ENCODE measurements at regions not wholly inside any gene's neighbourhood (a gene's known extent, or its start where the extent isn't known, plus 50 kb on each side); places are given as distances from the start of the nearest gene placed in this dataset.
"Not testable (repeated sequence)": the region's sequence is repeated elsewhere in the genome, so short reads cannot be mapped to it uniquely, and the experiment has no call there.

DNA sequence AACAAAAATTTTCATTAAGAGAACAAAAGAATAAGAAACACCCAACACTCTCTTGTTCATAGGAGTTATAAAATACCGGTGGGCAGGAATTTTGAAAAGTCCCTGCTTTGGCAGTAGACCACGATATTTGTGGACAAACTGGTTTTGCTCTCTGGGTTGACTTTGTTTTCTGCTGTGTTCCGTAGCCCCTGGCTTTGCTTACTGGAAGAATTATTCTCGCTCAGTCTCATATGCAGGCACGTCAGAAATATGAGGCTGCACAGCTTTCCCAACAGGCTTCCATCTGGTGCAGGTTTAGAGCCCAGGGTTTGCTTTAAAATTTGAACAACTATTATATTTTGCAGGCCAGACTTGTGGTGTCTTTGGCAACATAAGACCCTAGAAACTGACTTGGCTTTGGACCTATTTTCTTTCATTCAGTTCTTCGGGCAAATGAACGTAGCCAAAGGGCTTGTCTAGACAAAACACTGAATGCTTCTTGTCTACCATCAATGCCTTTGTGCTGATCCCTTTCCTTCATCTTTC lies 2012.6 kb downstream of the PCDH9 start:
- no peak for TF ChIP-seq ZNF274 (IDR thresholded peaks at IDR 0.05; ENCODE audit: low read depth, low read length)
- H3K4me3 ChIP-seq (ENCODE audit: low read length): no peak overlapping the region

DNA sequence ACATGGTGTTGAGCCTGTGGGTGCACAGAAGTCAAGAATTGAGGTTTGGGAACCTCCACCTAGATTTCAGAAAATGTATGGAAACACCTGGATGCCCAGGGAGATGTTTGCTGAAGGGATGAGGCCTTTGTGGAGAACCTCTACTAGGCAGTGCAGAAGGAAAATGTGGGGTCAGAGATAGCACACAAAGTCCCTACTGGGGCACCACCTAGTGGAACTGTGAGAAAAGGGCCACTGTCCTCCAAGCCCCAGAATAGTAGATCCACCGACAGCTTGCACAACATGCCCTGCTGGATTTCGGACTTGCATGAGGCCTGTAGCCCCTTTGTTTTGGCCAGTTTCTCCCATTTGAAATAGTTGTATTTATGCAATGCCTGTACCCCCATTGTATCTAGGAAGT lies 2027.3 kb downstream of the PCDH9 start:
- H3K4me3 ChIP-seq (ENCODE audit: low read length): not testable (repeated sequence)

DNA sequence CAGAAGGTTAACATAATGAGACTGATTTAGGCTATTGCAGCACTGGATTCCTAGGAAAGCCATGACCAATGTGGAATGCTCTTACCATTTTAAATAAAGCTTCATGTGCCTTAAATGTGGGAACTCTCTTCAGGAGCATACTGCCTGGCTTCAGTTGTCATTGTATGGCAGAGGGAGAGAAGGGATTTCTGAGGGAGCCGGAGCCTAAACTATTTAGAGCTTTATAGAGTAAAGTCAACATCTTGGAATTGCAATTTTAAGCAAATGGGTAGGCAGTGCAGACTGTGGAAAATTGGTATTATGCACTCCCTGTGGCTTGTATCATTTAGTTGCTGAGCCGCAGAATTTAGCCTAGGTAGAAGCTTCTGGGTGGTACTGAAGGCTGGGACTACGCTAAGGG lies 2041.4 kb downstream of the PCDH9 start:
- TF ChIP-seq ZNF274 (IDR thresholded peaks at IDR 0.05; ENCODE audit: low read depth, low read length): no peak
- H3K4me3 ChIP-seq (ENCODE audit: low read length): no peak overlapping the region

DNA sequence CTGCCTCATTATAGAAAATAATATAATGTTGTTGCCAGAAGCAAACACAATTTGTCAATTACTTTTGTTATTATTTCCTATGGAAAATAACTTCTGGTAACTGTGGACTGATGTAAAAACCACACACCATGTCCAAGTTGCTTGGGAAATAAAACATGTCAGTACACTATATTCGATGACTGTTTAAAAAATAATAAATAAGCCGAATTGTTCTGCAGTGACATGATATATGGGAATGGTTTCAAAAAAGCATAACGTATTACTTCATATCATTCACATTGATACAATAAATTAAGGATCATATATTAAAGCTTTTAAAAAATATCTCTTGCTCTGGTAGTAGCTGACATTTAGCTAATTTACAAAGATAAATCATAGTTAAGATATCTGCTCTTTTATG lies 2062.1 kb downstream of the PCDH9 start:
- TF ChIP-seq ZNF274 (IDR thresholded peaks at IDR 0.05; ENCODE audit: low read depth, low read length): no peak

DNA sequence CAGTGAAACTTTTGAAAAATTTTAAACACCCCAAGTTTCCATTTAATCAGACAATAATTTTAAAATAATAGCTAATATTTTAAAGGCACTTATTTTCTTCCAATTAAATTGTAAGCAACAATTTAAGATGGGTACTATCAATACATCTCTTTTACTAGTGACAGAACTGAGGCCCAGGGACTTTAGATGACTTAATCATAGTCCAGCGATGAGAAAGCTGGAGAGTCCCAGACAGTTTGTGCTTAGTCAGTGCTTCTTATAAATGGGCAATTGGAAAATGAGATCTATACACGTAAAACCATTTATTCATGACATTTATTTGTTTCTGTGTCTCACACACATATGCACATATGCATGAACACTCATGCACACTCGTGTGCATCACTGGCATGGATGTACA lies 2063.5 kb downstream of the PCDH9 start:
- H3K4me3 ChIP-seq (ENCODE audit: low read length): no peak overlapping the region
- TF ChIP-seq ZNF274 (IDR thresholded peaks at IDR 0.05; ENCODE audit: low read depth, low read length): no peak

More for the DNA sequence above, 2062.1 kb downstream of the PCDH9 start:
- no peak overlapping the region for H3K4me3 ChIP-seq (ENCODE audit: low read length)

DNA sequence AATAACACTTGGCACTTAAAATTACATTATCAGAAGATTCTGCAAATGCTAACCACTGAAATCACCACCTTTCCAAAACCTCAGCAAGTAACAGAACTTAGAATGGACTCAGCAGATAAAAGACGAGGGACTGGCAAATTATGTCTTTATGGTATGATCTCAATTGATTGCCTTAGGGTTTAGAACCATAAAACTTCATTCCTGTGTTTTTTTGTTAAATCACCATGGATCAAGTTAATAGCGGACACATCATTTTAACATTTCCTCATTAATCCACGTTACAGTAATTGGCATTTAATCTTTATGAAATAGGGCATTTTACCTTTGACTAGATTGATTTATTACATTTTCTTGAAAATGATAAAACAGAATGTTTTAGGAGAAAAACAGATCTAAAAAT lies 2070.3 kb downstream of the PCDH9 start:
- no peak for TF ChIP-seq ZNF274 (IDR thresholded peaks at IDR 0.05; ENCODE audit: low read depth, low read length)

DNA sequence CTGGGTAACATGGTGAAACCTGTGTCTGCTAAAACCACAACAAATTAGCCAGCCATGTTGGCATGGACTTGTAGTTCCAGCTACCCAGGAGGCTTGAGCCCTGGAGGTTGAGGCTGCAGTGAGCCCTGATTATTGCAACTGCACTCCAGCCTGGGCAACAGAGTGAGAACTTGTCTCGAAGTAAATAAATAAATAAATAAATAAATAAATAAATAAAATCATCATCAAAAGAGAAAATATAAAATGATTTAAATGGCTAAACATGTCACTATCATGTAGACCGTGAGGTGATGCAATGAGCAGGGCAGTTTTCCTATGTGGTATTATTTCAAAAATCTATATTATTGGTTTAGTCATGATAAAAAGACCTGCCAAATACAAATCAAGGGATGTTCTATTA lies 2074.3 kb downstream of the PCDH9 start:
- TF ChIP-seq ZNF274 (IDR thresholded peaks at IDR 0.05; ENCODE audit: low read depth, low read length): no peak
- H3K4me3 ChIP-seq (ENCODE audit: low read length): no peak overlapping the region

More for the DNA sequence above, 2070.3 kb downstream of the PCDH9 start:
- no peak overlapping the region for H3K4me3 ChIP-seq (ENCODE audit: low read length)

DNA sequence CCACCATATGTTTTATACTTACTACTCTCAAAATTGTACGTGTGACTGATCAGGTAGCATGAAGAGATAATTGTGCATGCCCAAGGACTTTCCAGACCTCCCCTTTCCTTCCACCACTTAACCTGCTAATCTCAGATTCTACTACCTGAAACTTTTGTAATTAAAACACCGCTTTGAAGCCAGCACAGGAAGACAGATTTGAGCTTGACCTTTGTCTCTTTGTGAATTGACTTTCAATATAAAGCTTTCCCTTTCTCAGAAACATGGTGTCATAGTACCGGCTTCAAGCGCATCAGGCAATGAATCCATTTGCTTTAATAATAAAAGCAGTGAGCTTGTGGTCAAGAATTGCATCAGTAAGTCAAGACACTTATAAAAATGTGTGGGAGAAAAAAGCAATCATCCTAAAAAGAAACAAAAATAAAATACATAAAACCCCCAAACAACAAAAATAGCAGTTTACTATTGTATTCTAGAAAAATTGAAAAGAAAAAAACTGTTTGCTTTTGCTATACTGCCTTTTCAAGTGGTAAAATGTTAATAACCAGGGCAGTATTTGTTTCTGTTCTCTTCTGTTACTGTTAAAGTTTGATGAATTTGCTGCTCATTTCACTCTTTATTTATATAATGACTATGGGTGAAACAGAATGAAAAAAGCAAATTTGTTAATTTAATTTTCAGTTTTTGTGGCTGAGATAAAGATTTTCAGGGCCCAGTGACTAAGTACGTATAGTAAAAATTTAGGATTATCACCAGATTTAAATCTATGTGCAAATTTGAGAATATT lies 2075.3 kb downstream of the PCDH9 start:
- TF ChIP-seq ZNF274 (IDR thresholded peaks at IDR 0.05; ENCODE audit: low read depth, low read length): no peak
- no peak overlapping the region for H3K4me3 ChIP-seq (ENCODE audit: low read length)

DNA sequence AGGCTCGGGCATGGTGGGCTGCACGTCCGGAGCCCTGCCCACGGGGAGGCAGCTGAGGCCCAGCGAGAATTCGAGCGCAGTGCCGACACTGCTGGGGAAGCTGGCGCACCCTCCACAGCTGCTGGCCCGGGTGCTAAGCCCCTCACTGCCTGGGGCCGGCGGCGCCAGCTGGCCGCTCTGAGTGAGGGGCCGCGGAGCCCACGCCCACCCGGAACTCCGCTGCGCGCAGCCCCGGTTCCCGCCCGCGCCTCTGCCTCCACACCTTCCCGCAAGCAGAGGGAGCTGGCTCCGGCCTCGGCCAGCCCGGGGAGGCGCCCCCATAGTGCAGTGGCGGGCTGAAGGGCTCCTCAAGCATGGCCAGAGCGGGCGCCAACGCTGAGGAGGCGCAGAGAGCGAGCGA lies 2080.4 kb downstream of the PCDH9 start:
- no peak overlapping the region for H3K4me3 ChIP-seq (ENCODE audit: low read length)
- no peak for TF ChIP-seq ZNF274 (IDR thresholded peaks at IDR 0.05; ENCODE audit: low read depth, low read length)

DNA sequence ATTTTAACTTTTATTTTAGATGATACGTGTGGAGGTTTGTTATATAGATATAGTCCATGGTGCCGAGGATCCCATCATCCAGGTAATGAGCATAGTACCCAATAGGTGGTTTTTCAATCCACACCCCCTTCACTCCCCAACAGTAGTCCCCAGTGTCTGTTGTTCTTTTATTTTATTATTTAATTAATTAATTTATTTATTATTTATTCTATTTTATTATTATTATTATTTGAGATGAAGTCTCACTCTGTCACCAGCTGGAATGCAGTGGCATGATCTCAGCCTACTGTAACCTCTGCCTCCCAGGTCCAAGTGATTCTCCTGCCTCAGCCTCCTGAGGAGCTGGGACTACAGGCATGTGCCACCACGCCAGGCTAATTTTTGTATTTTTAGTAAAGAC lies 2086.2 kb downstream of the PCDH9 start:
- TF ChIP-seq ZNF274 (IDR thresholded peaks at IDR 0.05; ENCODE audit: low read depth, low read length): no peak
- no peak overlapping the region for H3K4me3 ChIP-seq (ENCODE audit: low read length)

DNA sequence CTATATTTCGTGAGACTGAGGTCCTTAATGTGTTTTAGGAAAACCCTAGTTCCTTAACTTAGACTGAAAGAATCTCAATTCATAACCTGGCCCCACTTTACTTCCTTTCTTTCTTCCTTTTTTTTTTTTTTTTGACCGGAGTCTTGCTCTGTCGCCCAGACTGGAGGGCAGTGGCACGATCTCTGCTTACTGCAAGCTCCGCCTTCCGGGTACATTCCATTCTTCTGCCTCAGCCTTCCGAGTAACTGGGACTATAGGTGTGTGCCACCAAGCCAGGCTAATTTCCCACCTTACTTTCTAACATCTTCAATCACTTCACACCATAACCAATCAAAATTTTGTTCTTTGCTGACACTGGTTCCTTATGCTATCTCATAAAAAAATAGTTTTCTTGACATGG lies 2097.0 kb downstream of the PCDH9 start:
- no peak overlapping the region for H3K4me3 ChIP-seq (ENCODE audit: low read length)
- no peak for TF ChIP-seq ZNF274 (IDR thresholded peaks at IDR 0.05; ENCODE audit: low read depth, low read length)

DNA sequence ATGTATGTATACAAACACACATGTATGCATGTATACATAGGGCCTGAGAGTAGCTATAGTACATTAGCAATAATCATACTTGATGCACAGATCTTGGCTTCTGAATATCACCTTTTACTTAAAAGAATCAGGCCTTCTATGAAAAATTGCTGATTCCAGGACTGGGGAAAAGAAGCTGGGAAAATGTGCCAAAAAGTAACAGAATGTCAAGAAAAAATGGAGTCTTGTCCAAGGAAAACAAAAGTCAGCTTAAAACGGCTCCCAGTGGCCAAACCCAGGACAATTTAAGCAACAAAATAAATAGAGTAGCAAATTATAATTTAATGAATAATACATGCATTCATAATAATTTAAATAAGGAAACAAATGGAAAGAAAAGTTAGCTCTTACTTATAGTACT lies 2104.9 kb downstream of the PCDH9 start:
- H3K4me3 ChIP-seq (ENCODE audit: low read length): no peak overlapping the region
- TF ChIP-seq ZNF274 (IDR thresholded peaks at IDR 0.05; ENCODE audit: low read depth, low read length): no peak

DNA sequence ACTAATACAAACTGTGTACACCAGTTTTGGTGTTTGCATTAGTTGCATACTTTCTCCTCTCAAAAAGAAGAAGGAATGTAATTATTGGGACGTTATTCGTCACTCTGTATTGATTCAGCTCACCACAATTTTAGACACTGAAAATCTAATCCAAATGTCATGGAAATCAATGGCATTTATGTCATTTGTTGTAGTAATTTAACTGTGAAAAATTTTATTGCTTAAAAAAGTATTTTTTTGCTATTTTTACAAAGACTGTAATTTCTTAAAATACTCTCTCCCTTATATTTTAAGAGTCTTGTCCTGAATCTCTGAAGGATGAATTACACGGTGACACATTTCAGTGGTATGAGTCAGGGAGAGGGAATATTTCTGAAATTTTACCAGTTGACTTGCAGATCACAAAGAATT lies 2117.6 kb downstream of the PCDH9 start:
- TF ChIP-seq ZNF274 (IDR thresholded peaks at IDR 0.05; ENCODE audit: low read depth, low read length): no peak
- H3K4me3 ChIP-seq (ENCODE audit: low read length): no peak overlapping the region

DNA sequence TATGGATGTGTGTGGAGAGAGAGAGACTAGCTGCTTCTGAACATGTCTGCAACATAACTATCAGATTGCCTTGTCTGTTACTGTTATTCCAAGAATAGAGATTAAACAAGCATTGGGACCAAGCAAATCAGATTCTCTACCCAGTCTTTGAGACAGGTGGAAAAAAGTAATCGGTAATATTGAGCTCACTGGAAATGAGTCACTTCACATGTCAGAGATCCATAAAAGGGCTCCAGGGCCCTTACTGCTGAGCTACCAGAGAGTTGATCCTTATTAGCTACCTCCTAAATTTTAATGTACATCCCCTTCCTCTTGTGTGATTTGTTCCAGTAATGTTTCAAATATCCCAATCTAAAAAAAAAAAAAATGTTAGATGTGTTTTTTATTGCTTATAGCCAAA lies 2118.0 kb downstream of the PCDH9 start:
- no peak for TF ChIP-seq ZNF274 (IDR thresholded peaks at IDR 0.05; ENCODE audit: low read depth, low read length)
- H3K4me3 ChIP-seq (ENCODE audit: low read length): no peak overlapping the region

DNA sequence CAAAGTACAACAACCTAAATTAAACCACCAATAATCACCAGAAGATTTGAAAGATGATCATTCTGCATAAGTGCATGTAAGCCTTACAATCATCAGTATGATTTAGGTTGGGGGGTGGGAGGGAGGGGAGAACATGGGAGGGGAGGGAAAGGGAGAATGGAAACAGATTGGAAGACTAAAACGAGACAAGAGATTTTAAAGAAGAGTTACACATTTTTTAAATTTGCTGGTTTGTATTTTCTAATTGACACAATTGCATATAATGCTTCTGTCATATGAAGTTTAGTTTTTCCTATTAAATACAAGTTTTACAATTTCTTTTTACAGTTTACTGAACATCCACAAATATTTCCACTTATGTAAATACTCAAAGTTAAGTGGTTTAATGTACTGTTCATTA lies 2118.9 kb downstream of the PCDH9 start:
- TF ChIP-seq ZNF274 (IDR thresholded peaks at IDR 0.05; ENCODE audit: low read depth, low read length): no peak

DNA sequence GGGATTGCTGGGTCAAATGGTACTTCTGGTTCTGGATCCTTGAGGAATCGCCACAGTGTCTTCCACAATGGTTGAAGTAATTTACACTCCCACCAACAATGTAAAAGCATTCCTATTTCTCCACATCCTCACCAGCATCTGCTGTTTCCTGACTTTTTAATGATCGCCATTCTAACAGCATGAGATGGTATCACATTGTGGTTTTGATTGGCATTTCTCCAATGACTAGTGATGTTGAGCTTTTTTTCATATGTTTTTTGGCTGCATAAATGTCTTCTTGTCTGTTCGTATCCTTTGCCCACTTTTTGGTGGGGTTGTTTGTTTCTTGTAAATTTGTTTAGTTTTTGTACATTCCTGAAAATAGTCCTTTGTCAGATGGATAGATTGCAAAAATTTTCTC lies 2125.7 kb downstream of the PCDH9 start:
- H3K4me3 ChIP-seq (ENCODE audit: low read length): not testable (repeated sequence)

More for the DNA sequence above, 2118.9 kb downstream of the PCDH9 start:
- no peak overlapping the region for H3K4me3 ChIP-seq (ENCODE audit: low read length)
